NCI-H345 (cell line): ENCODE measurements at regions not wholly inside any gene's neighbourhood (a gene's known extent, or its start where the extent isn't known, plus 50 kb on each side); places are given as distances from the start of the nearest gene placed in this dataset.
"Not testable (repeated sequence)": the region's sequence is repeated elsewhere in the genome, so short reads cannot be mapped to it uniquely, and the experiment has no call there.

ENCODE experiments used
- DNase-seq: peaks from one replicate; lab custom pipeline; 2025; lab: John Stamatoyannopoulos, UW

- not testable (repeated sequence) for DNase-seq
Measured at GRCh38 chr14:106719880-106720279, 1193.5 kb downstream of the TMEM121 start.

DNA sequence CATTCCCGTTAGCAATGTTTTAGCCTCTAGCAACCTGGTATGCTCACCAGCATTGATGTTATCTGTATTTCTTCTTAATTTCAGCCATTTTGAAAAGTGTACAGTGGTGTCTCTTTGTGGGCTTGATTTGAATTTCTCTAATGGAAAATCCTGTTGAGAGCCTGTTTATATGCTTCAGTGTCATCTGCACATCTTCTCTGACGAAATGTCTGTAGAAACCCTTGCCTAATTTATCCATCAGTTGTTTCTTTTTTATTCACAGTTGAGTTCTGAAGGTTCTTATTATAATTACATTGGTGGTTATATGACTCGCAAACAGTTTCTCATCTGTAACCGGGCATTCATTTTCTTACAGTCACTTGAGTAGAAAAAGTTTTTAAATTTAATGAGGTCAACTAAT, 1195.5 kb downstream of the TMEM121 start:
- DNase-seq: not testable (repeated sequence)

GRCh38 chr14:106722813-106723687, 1196.7 kb downstream of the TMEM121 start:
- not testable (repeated sequence) for DNase-seq

DNA sequence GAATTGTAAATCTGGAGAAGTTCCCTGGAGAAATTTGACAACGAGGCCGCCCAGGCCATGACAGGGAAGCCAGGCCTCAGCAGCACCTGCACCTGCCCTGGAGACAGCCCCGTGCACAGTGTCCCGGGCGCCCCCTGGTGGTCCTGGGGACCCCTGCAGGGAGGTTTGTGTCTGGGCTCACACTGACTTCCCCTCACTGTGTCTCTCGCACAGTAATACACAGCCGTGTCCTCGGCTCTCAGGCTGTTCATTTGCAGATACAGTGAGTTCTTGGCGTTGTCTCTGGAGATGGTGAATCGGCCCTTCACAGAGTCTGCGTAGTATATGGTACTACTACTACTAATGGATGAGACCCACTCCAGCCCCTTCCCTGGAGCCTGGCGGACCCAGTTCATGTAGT, 1201.6 kb downstream of the TMEM121 start:
- DNase-seq: not testable (repeated sequence)

DNA sequence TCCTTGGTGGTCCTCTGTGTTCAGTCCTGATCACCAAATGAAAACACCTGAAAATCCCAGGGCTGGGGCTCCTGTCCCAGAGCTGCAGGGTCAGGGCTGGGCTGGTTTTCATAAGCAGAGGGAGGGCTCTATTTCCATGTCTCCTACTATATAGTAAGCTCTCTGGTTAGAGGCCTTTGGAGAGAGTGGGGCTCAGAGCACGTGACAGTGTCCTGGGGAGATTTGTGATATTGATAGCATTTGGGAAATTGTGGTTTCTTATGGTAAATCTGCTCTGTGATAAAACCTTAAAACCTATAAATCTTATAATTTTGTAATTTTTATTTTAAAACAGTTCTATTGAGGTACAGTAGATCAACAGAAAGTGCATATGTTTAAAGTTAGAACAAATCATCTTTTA, 1202.2 kb downstream of the TMEM121 start:
- no peak for DNase-seq

DNA sequence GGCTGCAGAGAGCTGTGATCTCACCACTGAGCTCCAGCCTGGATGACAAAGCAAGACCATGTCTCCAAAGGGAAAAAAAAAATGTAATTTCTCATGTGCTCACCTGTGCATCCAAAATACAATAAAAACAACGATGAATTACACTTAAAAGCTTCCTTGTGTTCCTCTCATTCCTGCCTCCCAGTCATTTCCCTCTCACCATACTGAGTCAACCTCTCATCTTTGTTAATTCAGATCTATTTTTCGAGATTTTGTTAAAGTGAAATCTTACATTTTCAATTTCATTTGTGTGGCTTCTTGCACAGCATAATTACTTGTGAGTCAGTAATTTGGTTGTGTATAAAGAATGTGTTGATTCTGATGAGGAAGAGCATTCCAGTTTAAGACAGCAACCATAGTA, 1203.2 kb downstream of the TMEM121 start:
- DNase-seq: no peak

DNA sequence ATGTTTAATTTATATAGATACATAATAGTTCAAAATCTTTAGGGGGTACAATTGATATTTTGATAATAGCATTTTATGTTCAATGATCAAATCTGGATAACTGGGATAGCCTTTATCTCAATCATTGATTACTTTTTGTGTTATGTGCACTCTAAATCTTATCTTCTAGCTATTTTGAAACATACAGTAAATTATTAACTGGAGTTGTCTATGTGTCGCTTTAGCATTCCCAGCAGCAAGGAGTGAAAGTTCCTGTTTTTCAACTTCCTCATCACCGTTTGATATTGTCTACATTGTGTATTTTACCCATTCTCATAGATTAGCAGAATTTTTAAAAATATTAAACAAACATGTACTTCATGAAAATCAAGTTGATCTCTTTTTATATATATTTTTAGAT, 1207.4 kb downstream of the TMEM121 start:
- DNase-seq: no peak

- DNase-seq: no peak
Measured at GRCh38 chr14:106737021-106737420, 1210.6 kb downstream of the TMEM121 start.

- no peak for DNase-seq
Measured at GRCh38 chr14:106738075-106738474, 1211.7 kb downstream of the TMEM121 start.

DNA sequence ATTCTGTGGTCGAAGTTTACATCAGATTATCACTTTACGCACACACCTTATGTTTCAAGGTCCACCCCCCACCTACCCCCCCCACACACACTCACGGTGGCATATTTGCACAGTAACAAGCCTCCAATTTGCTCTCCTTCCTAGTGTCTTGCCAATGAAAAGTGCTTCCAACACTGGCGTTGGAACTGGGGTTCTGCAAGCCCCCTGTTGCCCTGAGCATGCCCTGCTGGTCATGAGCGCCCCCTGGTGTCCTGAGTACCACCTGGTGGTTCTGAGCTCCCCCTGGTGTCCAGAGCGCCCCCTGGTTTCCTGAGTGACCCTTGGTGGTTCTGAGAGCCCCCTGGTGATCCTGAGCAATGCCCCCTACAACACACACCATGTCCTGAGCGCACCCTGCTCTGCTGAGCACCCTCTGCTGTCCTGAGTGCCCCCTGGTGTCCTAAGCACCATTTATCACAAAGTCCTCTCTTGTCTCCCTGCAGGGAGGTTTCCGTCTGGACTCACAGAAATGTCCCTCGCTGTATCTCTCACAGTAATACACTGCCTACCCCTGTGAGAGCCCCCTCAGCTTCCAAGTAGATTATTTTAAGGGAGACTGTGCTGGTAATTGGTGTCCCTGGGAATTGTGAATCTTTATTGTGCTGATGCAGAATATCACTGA, 1212.3 kb downstream of the TMEM121 start:
- DNase-seq: not testable (repeated sequence)

- DNase-seq: not testable (repeated sequence)
Measured at GRCh38 chr14:106741086-106741827, 1214.9 kb downstream of the TMEM121 start.

- DNase-seq: not testable (repeated sequence)
Measured at GRCh38 chr14:106745016-106745767, 1218.8 kb downstream of the TMEM121 start.

DNA sequence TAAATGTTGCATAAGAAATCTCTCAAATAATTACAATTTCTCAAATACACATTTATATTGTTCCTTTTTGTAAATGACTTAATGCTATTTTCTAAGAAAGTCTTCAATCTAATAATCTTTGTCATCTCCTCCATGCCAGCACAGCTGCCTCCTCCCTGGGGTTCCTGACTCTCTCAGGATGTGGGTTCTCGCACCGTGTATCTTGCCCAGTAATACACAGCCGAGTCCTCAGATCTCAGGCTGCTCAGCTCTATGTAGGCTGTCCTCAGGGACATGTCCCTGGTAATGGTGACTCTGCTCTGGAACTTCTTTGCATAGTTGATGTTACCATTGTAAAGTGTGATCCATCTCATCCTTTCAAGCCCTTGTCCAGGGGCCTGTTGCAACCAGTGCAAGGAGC, 1223.7 kb downstream of the TMEM121 start:
- DNase-seq: not testable (repeated sequence)

GRCh38 chr14:106753751-106754150, 1227.4 kb downstream of the TMEM121 start:
- not testable (repeated sequence) for DNase-seq

GRCh38 chr14:106757444-106757843, 1231.1 kb downstream of the TMEM121 start:
- DNase-seq: not testable (repeated sequence)

DNA sequence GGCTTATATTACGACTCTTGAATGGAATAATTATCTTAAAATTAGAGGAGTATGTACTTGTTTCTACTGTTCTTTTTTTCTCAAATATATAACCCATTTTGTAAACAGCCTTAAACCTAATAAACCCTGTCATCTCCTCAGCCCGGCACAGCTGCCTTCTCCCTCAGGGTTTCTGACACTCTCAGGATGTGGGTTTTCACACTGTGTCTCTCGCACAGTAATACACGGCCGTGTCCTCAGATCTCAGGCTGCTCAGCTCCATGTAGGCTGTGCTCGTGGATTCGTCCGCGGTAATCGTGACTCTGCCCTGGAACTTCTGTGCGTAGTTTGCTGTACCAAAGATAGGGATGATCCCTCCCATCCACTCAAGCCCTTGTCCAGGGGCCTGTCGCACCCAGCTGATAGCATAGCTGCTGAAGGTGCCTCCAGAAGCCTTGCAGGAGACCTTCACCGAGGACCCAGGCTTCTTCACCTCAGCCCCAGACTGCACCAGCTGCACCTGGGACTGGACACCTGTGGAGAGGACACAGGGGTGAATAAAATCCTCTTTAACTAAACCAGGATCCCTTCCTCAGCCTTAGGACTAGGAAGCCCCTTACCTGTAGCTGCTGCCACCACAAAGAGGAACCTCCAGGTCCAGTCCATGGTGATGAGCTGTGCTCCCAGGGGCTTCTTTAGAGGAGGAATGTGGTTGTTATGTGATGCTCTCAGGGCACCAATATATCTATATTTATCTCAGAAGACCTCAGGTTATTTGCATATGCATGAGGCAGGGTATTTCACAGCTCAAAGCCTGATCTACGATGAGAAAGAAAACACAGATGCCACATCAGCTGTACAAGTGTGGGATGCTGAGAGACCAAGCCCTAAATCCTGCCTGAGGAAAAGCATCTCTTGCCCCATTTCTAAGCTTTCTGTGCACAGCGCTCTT, 1235.8 kb downstream of the TMEM121 start:
- not testable (repeated sequence) for DNase-seq

- DNase-seq: not testable (repeated sequence)
Measured at GRCh38 chr14:106764968-106765369, 1238.6 kb downstream of the TMEM121 start.

DNA sequence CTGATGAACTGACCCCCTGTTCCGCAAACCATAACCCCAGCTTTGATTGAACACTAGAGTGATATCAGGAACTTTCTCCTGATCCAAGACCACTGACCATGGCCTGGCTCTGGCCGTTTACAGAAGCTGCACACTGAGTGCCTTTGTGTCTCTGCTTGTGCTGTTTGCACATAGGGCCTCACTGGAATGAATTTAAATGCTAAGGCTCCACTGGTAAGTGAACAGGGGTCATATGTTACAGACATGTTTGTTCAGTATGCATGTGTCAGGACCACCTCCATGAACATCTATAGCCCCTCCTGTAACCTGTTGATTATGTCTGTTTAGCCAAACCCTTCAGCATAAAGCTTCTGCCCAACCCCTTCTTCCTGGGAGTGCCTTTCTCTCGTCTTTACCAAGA, 1239.8 kb downstream of the TMEM121 start:
- no peak for DNase-seq

DNA sequence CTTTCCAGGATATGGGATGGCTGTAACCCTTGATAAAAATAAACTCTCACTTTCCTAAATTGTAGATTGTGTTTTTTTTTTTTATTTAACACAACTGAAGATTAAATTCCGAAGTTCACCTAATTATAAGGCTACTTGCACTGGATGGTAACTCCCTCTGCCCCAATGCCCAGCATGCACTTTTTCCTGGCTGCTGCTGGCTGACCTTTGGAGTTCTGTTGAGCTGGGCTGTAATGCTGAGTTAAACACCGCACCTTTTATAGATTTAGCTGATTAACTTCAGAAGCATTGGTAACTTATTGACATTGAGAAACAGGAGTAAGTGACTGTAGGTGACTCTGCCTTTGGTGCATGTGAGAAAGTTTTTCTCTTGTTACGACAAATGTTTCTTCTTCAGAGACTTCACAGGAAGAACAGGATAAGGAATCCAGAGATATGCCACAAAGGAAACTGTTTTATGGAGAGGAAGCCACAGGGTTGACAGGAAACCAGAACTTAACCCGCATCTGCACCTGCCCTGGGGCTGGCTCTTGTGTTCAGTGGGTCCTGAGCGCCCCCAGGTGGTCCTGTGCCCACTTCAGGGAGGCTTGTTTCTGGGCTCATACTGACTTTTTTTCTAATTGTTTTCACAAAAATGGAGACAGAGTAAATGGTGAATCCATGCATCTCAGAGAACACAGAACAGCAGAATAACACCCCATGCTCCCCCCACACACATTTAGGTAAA, 1240.3 kb downstream of the TMEM121 start:
- DNase-seq: not testable (repeated sequence)

DNA sequence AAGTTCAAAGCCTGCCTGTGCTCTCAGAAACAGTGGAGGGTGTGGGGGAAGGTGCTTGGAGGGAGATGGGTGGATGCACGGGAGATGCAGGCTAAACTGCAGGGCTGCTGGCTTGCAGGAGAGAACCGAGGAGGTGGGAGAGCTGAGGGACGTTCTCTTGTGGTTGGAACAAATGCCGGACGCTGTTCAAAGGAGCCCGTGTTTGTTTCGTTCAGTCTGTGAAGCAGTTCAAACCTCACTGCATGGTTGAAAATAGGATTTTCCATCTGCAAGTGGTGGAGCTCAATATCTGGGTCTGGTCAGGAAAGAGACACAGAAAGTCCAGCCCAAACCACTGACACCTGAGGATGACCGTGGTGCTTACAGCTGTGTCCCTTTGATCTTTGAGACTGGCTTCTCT, 1241.8 kb downstream of the TMEM121 start:
- DNase-seq: not testable (repeated sequence)
